Smooth muscle cell (in vitro differentiated cells): ENCODE measurements at regions not wholly inside any gene's neighbourhood (a gene's known extent, or its start where the extent isn't known, plus 50 kb on each side); places are given as distances from the start of the nearest gene placed in this dataset.

Source experiments
- DNase-seq: peaks from one replicate; lab custom pipeline; 2025; ENCODE audit not compliant: unreplicated experiment; lab: John Stamatoyannopoulos, UW
- H2AFZ ChIP-seq: fragments of 200-600 bp; sonication (generic); 2 replicates; pipeline ENCODE4 v1.6.0; 2016; ENCODE audit warnings: antibody characterized with exemption, low read depth, mild to moderate bottlenecking
- H3F3A ChIP-seq: fragments of 200-600 bp; sonication (generic); 2 replicates; pipeline ENCODE4 v1.6.0; 2017; ENCODE audit warnings: antibody characterized with exemption, low read depth
- H3K27ac ChIP-seq: fragments of 200-600 bp; sonication (generic); 2 replicates; pipeline ENCODE4 v1.5.1; 2016; ENCODE audit warnings: low read depth, mild to moderate bottlenecking
- H3K27me3 ChIP-seq: fragments of 200-600 bp; sonication (generic); 2 replicates; pipeline ENCODE4 v1.6.1; 2016; ENCODE audit warnings: low read depth, mild to moderate bottlenecking
- H3K36me3 ChIP-seq: fragments of 200-600 bp; sonication (generic); 2 replicates; pipeline ENCODE4 v1.5.1; 2016; ENCODE audit warnings: low read depth
- H3K4me1 ChIP-seq: fragments of 200-600 bp; sonication (generic); 2 replicates; pipeline ENCODE4 v1.5.1; 2016; ENCODE audit warnings: low read depth
- H3K4me2 ChIP-seq: fragments of 200-600 bp; sonication (generic); 2 replicates; pipeline ENCODE4 v1.6.0; 2016; ENCODE audit warnings: mild to moderate bottlenecking
- H3K4me3 ChIP-seq: fragments of 200-600 bp; sonication (generic); 2 replicates; pipeline ENCODE4 v1.5.1; 2016; ENCODE audit warnings: mild to moderate bottlenecking
- H3K79me2 ChIP-seq: fragments of 200-600 bp; sonication (generic); 2 replicates; pipeline ENCODE4 v1.6.0; 2016; ENCODE audit warnings: low read depth, mild to moderate bottlenecking
- H3K9ac ChIP-seq: fragments of 200-600 bp; sonication (generic); 2 replicates; pipeline ENCODE4 v1.6.0; 2016; ENCODE audit warnings: low read depth
- H3K9me3 ChIP-seq: fragments of 200-600 bp; sonication (generic); replicated peaks from 2 replicates; pipeline ENCODE4 v1.5.1; 2016; ENCODE audit warnings: low read depth
- H4K20me1 ChIP-seq: fragments of 200-600 bp; sonication (generic); 2 replicates; pipeline ENCODE4 v1.6.0; 2016; ENCODE audit warnings: low read depth
- CTCF ChIP-seq: fragments of 200-600 bp; sonication (generic); IDR thresholded peaks from 2 replicates; pipeline ENCODE4 v1.5.1; 2017; ENCODE audit warnings: borderline replicate concordance, mild to moderate bottlenecking, antibody characterized with exemption; ENCODE audit not compliant: insufficient read depth, poor library complexity, severe bottlenecking
- WGBS: methylation state at CpG from one replicate; pipeline ENCODE4 v1.1.7; 2016; ENCODE audit warnings: low lambda C conversion rate; 5-methylcytosine and 5-hydroxymethylcytosine counted together

DNA sequence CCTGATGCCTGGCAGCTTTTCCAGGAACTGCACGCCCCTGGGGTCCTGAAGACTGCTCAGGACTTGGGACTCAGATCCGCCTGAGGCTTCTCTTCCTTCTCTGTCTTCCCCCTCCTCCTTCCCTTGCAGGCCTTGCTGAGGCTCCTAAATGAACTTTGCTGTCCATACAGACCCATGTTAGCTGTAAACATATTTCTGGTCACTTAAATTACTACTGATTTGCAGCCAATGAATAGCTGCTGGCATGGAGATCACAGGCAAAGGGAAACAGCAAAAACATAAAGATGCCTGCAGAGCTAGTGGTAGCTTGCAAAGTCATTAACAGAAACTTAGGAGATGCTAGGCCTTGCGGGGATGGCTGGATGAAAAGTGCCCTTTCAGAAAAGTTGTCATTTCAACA is 261.9 kb downstream of the GADD45G start:
- no peaks in the 10 kb centered on the region for H4K20me1 ChIP-seq
- H3K9ac ChIP-seq = no peak overlapping the region
- no peak overlapping the region for H3K27ac ChIP-seq
- WGBS = 90% methylated on average over 3 of the region's 3 CpGs
- H3K79me2 ChIP-seq = no peaks in the 10 kb centered on the region
- no peaks in the 10 kb centered on the region for H3K9me3 ChIP-seq
- H3K27me3 ChIP-seq = no peaks in the 10 kb centered on the region
- H3F3A ChIP-seq = no peaks in the 10 kb centered on the region
- H3K4me3 ChIP-seq = no peak overlapping the region
- no peak for TF ChIP-seq CTCF
- H3K4me2 ChIP-seq = no peak overlapping the region
- H2AFZ ChIP-seq = no peak overlapping the region
- no peaks in the 10 kb centered on the region for H3K4me1 ChIP-seq
- DNase-seq = no peak
- H3K36me3 ChIP-seq = no peaks in the 10 kb centered on the region

DNA sequence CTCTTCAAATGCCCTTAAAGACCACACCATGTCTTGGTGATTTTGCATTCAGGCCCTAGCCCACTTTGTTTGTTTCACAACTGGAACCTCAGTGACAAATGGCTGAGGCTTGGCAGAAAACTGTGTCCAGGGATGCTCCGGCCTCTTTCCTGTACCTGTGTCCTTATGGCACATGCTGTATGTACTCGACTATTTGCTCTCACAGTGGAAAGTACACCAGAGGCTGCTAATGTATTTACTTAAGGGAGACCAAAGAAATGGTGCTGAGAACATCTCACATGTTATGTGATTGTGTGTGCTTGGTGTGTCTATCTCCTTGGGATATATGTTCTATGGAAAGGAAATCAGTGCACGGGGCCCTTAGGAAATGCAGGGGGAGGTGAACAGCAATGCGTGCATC is 263.3 kb downstream of the GADD45G start:
- H3K4me3 ChIP-seq = no peak overlapping the region
- H3K9me3 ChIP-seq = no peaks in the 10 kb centered on the region
- no peaks in the 10 kb centered on the region for H3K36me3 ChIP-seq
- no peak overlapping the region for H2AFZ ChIP-seq
- no peaks in the 10 kb centered on the region for H4K20me1 ChIP-seq
- H3K4me1 ChIP-seq = no peaks in the 10 kb centered on the region
- no peaks in the 10 kb centered on the region for H3K79me2 ChIP-seq
- WGBS = 95% methylated on average over 4 of the region's 4 CpGs
- no peak overlapping the region for H3K27ac ChIP-seq
- no peaks in the 10 kb centered on the region for H3K27me3 ChIP-seq
- H3F3A ChIP-seq = no peaks in the 10 kb centered on the region
- DNase-seq = no peak
- no peak overlapping the region for H3K9ac ChIP-seq
- TF ChIP-seq CTCF = no peak
- H3K4me2 ChIP-seq = no peak overlapping the region

DNA sequence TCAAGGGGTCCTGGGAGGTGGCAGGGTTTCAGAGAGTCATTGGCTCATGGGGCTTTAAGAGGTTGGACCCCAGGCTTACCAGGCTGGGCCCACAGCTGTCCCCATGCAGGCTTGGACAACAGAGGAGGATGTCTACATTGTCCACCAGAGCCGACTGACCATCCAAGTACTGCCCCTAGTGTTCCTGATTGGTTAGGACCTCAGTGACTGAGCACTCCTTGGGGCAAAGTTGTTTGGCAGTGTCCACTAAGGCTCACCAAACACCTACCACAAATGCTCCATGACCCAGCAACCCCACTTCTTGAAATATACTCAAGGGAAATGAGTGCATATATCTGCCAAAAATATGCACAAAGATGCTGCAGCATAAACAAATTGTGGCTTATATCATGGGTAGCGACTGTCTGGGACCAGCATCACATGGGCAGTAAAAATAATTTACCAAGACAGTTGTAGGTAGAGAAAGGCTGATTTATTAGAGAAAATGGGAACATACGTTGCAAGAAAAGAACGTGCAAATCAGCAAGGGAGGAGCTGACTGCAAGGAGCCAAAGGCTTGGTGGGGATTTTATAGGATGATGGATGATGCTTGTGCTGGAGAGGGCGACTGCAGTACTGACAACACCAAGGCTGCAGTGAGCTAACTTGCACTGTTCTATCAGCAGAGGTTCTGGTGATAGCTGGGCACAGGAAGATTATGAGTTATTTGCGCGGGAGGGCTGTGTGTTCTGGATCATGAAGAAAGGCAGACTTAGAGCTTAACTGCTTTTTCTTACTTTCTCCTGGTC is 265.2 kb downstream of the GADD45G start:
- no peak overlapping the region for H2AFZ ChIP-seq
- no peaks in the 10 kb centered on the region for H3K36me3 ChIP-seq
- no peaks in the 10 kb centered on the region for H3K9me3 ChIP-seq
- no peaks in the 10 kb centered on the region for H4K20me1 ChIP-seq
- no peak overlapping the region for H3K4me2 ChIP-seq
- no peak overlapping the region for H3K4me3 ChIP-seq
- 36% methylated on average over 7 of the region's 7 CpGs for WGBS
- peak; percentile 6 for TF ChIP-seq CTCF
- H3K4me1 ChIP-seq = peaks cover 4% of the 10 kb centered on the region
- H3K79me2 ChIP-seq = no peaks in the 10 kb centered on the region
- H3K27me3 ChIP-seq = no peaks in the 10 kb centered on the region
- no peak for DNase-seq
- H3F3A ChIP-seq = no peaks in the 10 kb centered on the region
- no peak overlapping the region for H3K9ac ChIP-seq
- no peak overlapping the region for H3K27ac ChIP-seq

GRCh38 chr9:89871871-89872331 is 267.1 kb downstream of the GADD45G start:
- H4K20me1 ChIP-seq = no peaks in the 10 kb centered on the region
- H3K4me2 ChIP-seq = no peak overlapping the region
- no peak for DNase-seq
- H3K9ac ChIP-seq = no peak overlapping the region
- H3K4me3 ChIP-seq = no peak overlapping the region
- no peaks in the 10 kb centered on the region for H3K27me3 ChIP-seq
- no peaks in the 10 kb centered on the region for H3K9me3 ChIP-seq
- peaks cover 4% of the 10 kb centered on the region for H3K4me1 ChIP-seq
- no peaks in the 10 kb centered on the region for H3F3A ChIP-seq
- no peak overlapping the region for H2AFZ ChIP-seq
- no peak for TF ChIP-seq CTCF
- no peaks in the 10 kb centered on the region for H3K36me3 ChIP-seq
- H3K27ac ChIP-seq = no peak overlapping the region
- 92% methylated on average over 5 of the region's 5 CpGs for WGBS
- no peaks in the 10 kb centered on the region for H3K79me2 ChIP-seq
